HG02840 (cell line): ENCODE measurements at regions not wholly inside any gene's neighbourhood (a gene's known extent, or its start where the extent isn't known, plus 50 kb on each side); places are given as distances from the start of the nearest gene placed in this dataset.

Experiments used
- ATAC-seq: cut with Tn5 transposase; IDR thresholded peaks from one replicate; pipeline ENCODE4 v1.9.1; 2021; ENCODE audit warnings: mild to moderate bottlenecking, moderate library complexity, moderate number of reproducible peaks; ENCODE audit not compliant: unreplicated experiment, low FRiP score

GRCh38 chr10:3911241-3911640 lies 126.2 kb upstream of the KLF6 start:
- no peak for ATAC-seq

- no peak for ATAC-seq
These were observed 124.3 kb upstream of the KLF6 start for GRCh38 chr10:3909339-3909738.

GRCh38 chr10:3908183-3908582 lies 123.2 kb upstream of the KLF6 start:
- ATAC-seq: no peak

- ATAC-seq: no peak
These were observed 122.5 kb upstream of the KLF6 start for GRCh38 chr10:3907514-3907913.

GRCh38 chr10:3906511-3907111 lies 121.6 kb upstream of the KLF6 start:
- no peak for ATAC-seq

GRCh38 chr10:3904419-3904960 lies 119.5 kb upstream of the KLF6 start:
- ATAC-seq: no peak

GRCh38 chr10:3902809-3903410 lies 117.9 kb upstream of the KLF6 start:
- ATAC-seq: peak; percentile 18

GRCh38 chr10:3902054-3902808 lies 117.2 kb upstream of the KLF6 start:
- peak; percentile 94 for ATAC-seq

- no peak for ATAC-seq
These were observed 116.4 kb upstream of the KLF6 start for GRCh38 chr10:3901370-3901769.

GRCh38 chr10:3900391-3900790 lies 115.4 kb upstream of the KLF6 start:
- ATAC-seq: no peak

- no peak for ATAC-seq
These were observed 113.8 kb upstream of the KLF6 start for GRCh38 chr10:3898821-3899220.

GRCh38 chr10:3897156-3897555 lies 112.1 kb upstream of the KLF6 start:
- no peak for ATAC-seq

- no peak for ATAC-seq
These were observed 111.2 kb upstream of the KLF6 start for GRCh38 chr10:3896161-3896560.

GRCh38 chr10:3895045-3895631 lies 110.1 kb upstream of the KLF6 start:
- ATAC-seq: no peak

GRCh38 chr10:3893901-3894563 lies 109.0 kb upstream of the KLF6 start:
- ATAC-seq: no peak

GRCh38 chr10:3892440-3893425 lies 107.7 kb upstream of the KLF6 start:
- no peak for ATAC-seq

GRCh38 chr10:3891396-3891795 lies 106.4 kb upstream of the KLF6 start:
- ATAC-seq: no peak

- no peak for ATAC-seq
These were observed 105.8 kb upstream of the KLF6 start for GRCh38 chr10:3890602-3891352.
